ENCODE measurements at regions not wholly inside any gene's neighbourhood (a gene's known extent, or its start where the extent isn't known, plus 50 kb on each side); places are given as distances from the start of the nearest gene placed in this dataset.

- TF ChIP-seq CTCF (conservative IDR thresholded peaks at IDR 0.05; ENCODE audit: control insufficient read depth, insufficient read depth, low read depth, low read length), result no peak
- no peak overlapping the region for H3K4me3 ChIP-seq (ENCODE audit: control insufficient read depth, low read depth, low read length)
- DNase-seq (ENCODE audit: low read depth), result no peak
These were observed 174.2 kb upstream of the C9orf72 start for GRCh38 chr9:27747450-27747849.

GRCh38 chr9:27749838-27750237 lies 176.6 kb upstream of the C9orf72 start:
- DNase-seq (ENCODE audit: low read depth), result no peak
- TF ChIP-seq CTCF (conservative IDR thresholded peaks at IDR 0.05; ENCODE audit: control insufficient read depth, insufficient read depth, low read depth, low read length), result no peak
- H3K4me3 ChIP-seq (ENCODE audit: control insufficient read depth, low read depth, low read length), result no peak overlapping the region

- no peak overlapping the region for H3K4me3 ChIP-seq (ENCODE audit: control insufficient read depth, low read depth, low read length)
- no peak for TF ChIP-seq CTCF (conservative IDR thresholded peaks at IDR 0.05; ENCODE audit: control insufficient read depth, insufficient read depth, low read depth, low read length)
- DNase-seq (ENCODE audit: low read depth), result no peak
These were observed 177.3 kb upstream of the C9orf72 start for GRCh38 chr9:27750566-27750965.

GRCh38 chr9:27752069-27752468 lies 178.8 kb upstream of the C9orf72 start:
- TF ChIP-seq CTCF (conservative IDR thresholded peaks at IDR 0.05; ENCODE audit: control insufficient read depth, insufficient read depth, low read depth, low read length), result no peak
- no peak overlapping the region for H3K4me3 ChIP-seq (ENCODE audit: control insufficient read depth, low read depth, low read length)

GRCh38 chr9:27755846-27756245 lies 182.6 kb upstream of the C9orf72 start:
- TF ChIP-seq CTCF (conservative IDR thresholded peaks at IDR 0.05; ENCODE audit: control insufficient read depth, insufficient read depth, low read depth, low read length), result no peak
- H3K4me3 ChIP-seq (ENCODE audit: control insufficient read depth, low read depth, low read length), result no peak overlapping the region
- DNase-seq (ENCODE audit: low read depth), result no peak

More at GRCh38 chr9:27752069-27752468, 178.8 kb upstream of the C9orf72 start:
- DNase-seq (ENCODE audit: low read depth), result no peak

GRCh38 chr9:27756418-27756817 lies 183.1 kb upstream of the C9orf72 start:
- TF ChIP-seq CTCF (conservative IDR thresholded peaks at IDR 0.05; ENCODE audit: control insufficient read depth, insufficient read depth, low read depth, low read length), result no peak
- no peak overlapping the region for H3K4me3 ChIP-seq (ENCODE audit: control insufficient read depth, low read depth, low read length)
- DNase-seq (ENCODE audit: low read depth), result no peak

- TF ChIP-seq CTCF (conservative IDR thresholded peaks at IDR 0.05; ENCODE audit: control insufficient read depth, insufficient read depth, low read depth, low read length), result no peak
- H3K4me3 ChIP-seq (ENCODE audit: control insufficient read depth, low read depth, low read length), result no peak overlapping the region
- DNase-seq (ENCODE audit: low read depth), result no peak
These were observed 190.6 kb upstream of the C9orf72 start for GRCh38 chr9:27763831-27764230.
